IMR-90 (cell line): ENCODE measurements at regions not wholly inside any gene's neighbourhood (a gene's known extent, or its start where the extent isn't known, plus 50 kb on each side); places are given as distances from the start of the nearest gene placed in this dataset.

Experiments
- ATAC-seq: fragments of 200-7000 bp; cut with Tn5 transposase; 2 replicates; pipeline ENCODE4 v1.9.1; 2020; ENCODE audit warnings: low read depth, mild to moderate bottlenecking, moderate library complexity
- BruUV-seq: library from RNA; stranded (reverse); fragments of 400-500 nt; replicated peaks from 2 replicates; lab custom pipeline; 2021; lab: Mats Ljungman, UMichigan
- CTCF ChIA-PET: fragments of 300-600 bp; formaldehyde crosslinking; extraction: SDS; loops from one replicate; lab custom pipeline; 2021; ENCODE audit warnings: antibody characterized with exemption; lab: Yijun Ruan, JAX
- POLR2A ChIA-PET: fragments of 300-600 bp; sonication (Branson Sonifier 250); formaldehyde crosslinking; loops from one replicate; lab custom pipeline; 2022; ENCODE audit warnings: antibody characterized with exemption; ENCODE audit not compliant: unreplicated experiment; lab: Charles Lee
- DNase-seq: peaks from one replicate; pipeline ENCODE4 v3.0.0; 2013
- H2AFZ ChIP-seq: replicated peaks from 2 replicates; pipeline ENCODE3; 2013; ENCODE audit warnings: low read length, mild to moderate bottlenecking; ENCODE audit not compliant: poor library complexity
- H2AK5ac ChIP-seq: 2 replicates; pipeline ENCODE4 v1.6.1; 2013; ENCODE audit warnings: low read depth, low read length, inconsistent platforms
- H2AK9ac ChIP-seq: replicated peaks from 2 replicates; pipeline ENCODE3; 2013; ENCODE audit warnings: mild to moderate bottlenecking, low read depth, low read length, moderate library complexity; ENCODE audit not compliant: poor library complexity
- H2BK120ac ChIP-seq: 2 replicates; pipeline ENCODE4 v1.6.1; 2013; ENCODE audit warnings: low read depth, low read length, inconsistent platforms
- H2BK15ac ChIP-seq: 3 replicates; pipeline ENCODE4 v1.6.1; 2013; ENCODE audit warnings: low read depth, low read length, inconsistent platforms
- H2BK20ac ChIP-seq: 2 replicates; pipeline ENCODE4 v1.6.1; 2013; ENCODE audit warnings: low read depth, mild to moderate bottlenecking, inconsistent platforms, low read length, moderate library complexity
- H2BK5ac ChIP-seq: 2 replicates; pipeline ENCODE4 v1.6.1; 2013; ENCODE audit warnings: mild to moderate bottlenecking, low read depth, low read length, inconsistent platforms; ENCODE audit not compliant: poor library complexity, severe bottlenecking
- H3K14ac ChIP-seq: replicated peaks from 2 replicates; pipeline ENCODE4 v1.6.1; 2013; ENCODE audit warnings: low read depth, low read length, inconsistent platforms
- H3K18ac ChIP-seq: 2 replicates; pipeline ENCODE4 v1.6.1; 2013; ENCODE audit warnings: low read depth, low read length, control low read depth
- H3K23ac ChIP-seq: 2 replicates; pipeline ENCODE4 v1.6.1; 2013; ENCODE audit warnings: low read depth, low read length, inconsistent platforms
- H3K27ac ChIP-seq: 2 replicates; pipeline ENCODE4 v1.5.1; 2013; ENCODE audit warnings: mild to moderate bottlenecking, control low read depth, low read length; ENCODE audit not compliant: insufficient read depth
- H3K27me3 ChIP-seq: 2 replicates; pipeline ENCODE4 v1.6.1; 2013; ENCODE audit warnings: low read length; ENCODE audit not compliant: control insufficient read depth, insufficient read depth
- H3K36me3 ChIP-seq: 2 replicates; pipeline ENCODE4 v1.6.1; 2013; ENCODE audit warnings: low read length, mixed read lengths; ENCODE audit not compliant: control insufficient read depth, insufficient read depth
- H3K4ac ChIP-seq: 2 replicates; pipeline ENCODE4 v1.6.1; 2013; ENCODE audit warnings: low read depth, low read length, inconsistent platforms
- H3K4me1 ChIP-seq: 2 replicates; pipeline ENCODE4 v1.6.1; 2013; ENCODE audit warnings: low read length, mixed read lengths; ENCODE audit not compliant: control insufficient read depth, insufficient read depth
- H3K4me2 ChIP-seq: 2 replicates; pipeline ENCODE4 v1.6.1; 2013; ENCODE audit warnings: low read depth, mild to moderate bottlenecking, control low read depth, low read length, moderate library complexity
- H3K4me3 ChIP-seq: 2 replicates; pipeline ENCODE4 v1.5.1; 2013; ENCODE audit warnings: low read depth, mild to moderate bottlenecking, control low read depth, low read length, moderate library complexity; ENCODE audit not compliant: insufficient read depth
- H3K56ac ChIP-seq: 2 replicates; pipeline ENCODE4 v1.6.1; 2013; ENCODE audit warnings: low read length, inconsistent platforms; ENCODE audit not compliant: insufficient read depth; ENCODE audit errors: extremely low read depth
- H3K79me1 ChIP-seq, 2 experiments: 2 replicates each; pipeline ENCODE4 v1.6.1; 2013; ENCODE audit warnings: low read length in 2 of 2, inconsistent platforms in 1 of 2, low read depth in 1 of 2
- H3K9ac ChIP-seq: 2 replicates; pipeline ENCODE4 v1.6.1; 2013; ENCODE audit warnings: low read depth, low read length, control low read depth
- H3K9me1 ChIP-seq: 2 replicates; pipeline ENCODE4 v1.6.1; 2013; ENCODE audit warnings: low read length, inconsistent platforms; ENCODE audit not compliant: insufficient read depth
- H3K9me3 ChIP-seq: 2 replicates; pipeline ENCODE4 v1.6.1; 2013; ENCODE audit warnings: low read length; ENCODE audit not compliant: control insufficient read depth, insufficient read depth
- H4K20me1 ChIP-seq: 2 replicates; pipeline ENCODE4 v1.6.1; 2013; ENCODE audit warnings: low read length, inconsistent platforms; ENCODE audit not compliant: insufficient read depth
- H4K5ac ChIP-seq: 2 replicates; pipeline ENCODE4 v1.6.1; 2013; ENCODE audit warnings: mild to moderate bottlenecking, low read depth, low read length, control low read depth
- H4K8ac ChIP-seq, 2 experiments: 2 replicates each; pipeline ENCODE4 v1.6.1; 2013; ENCODE audit warnings: low read depth in 2 of 2, low read length in 2 of 2, control low read depth in 1 of 2, inconsistent platforms in 1 of 2
- H4K91ac ChIP-seq: 2 replicates; pipeline ENCODE4 v1.6.1; 2013; ENCODE audit warnings: low read depth, low read length, inconsistent platforms; ENCODE audit not compliant: insufficient read depth
- BHLHE40 ChIP-seq: fragments of 150-350 bp; IDR thresholded peaks from 2 replicates; pipeline ENCODE4 v1.6.1; 2016; ENCODE audit warnings: mild to moderate bottlenecking, low read depth, low read length
- CEBPB ChIP-seq: IDR thresholded peaks from 2 replicates; pipeline ENCODE4 v1.6.1; 2012; ENCODE audit warnings: low read depth, low read length, improper control_type of control experiment
- CHD1 ChIP-seq: IDR thresholded peaks from 2 replicates; pipeline ENCODE4 v1.6.1; 2012; ENCODE audit warnings: low read depth, low read length, improper control_type of control experiment
- FOS ChIP-seq: fragments of 150-350 bp; IDR thresholded peaks from 2 replicates; pipeline ENCODE4 v1.6.1; 2016; ENCODE audit warnings: low read depth, low read length
- MAFK ChIP-seq: IDR thresholded peaks from 2 replicates; pipeline ENCODE4 v1.6.1; 2012; ENCODE audit warnings: low read depth, low read length, improper control_type of control experiment
- MAZ ChIP-seq: IDR thresholded peaks from 2 replicates; pipeline ENCODE4 v1.6.1; 2012; ENCODE audit warnings: low read depth, mild to moderate bottlenecking, low read length, improper control_type of control experiment, moderate library complexity, borderline replicate concordance
- MXI1 ChIP-seq: IDR thresholded peaks from 2 replicates; pipeline ENCODE4 v1.6.1; 2012; ENCODE audit warnings: low read depth, mild to moderate bottlenecking, low read length, moderate library complexity, borderline replicate concordance
- NFE2L2 ChIP-seq: fragments of 150-350 bp; IDR thresholded peaks from 2 replicates; pipeline ENCODE4 v1.6.1; 2016; ENCODE audit warnings: low read depth, mild to moderate bottlenecking, low read length
- POLR2A ChIP-seq: IDR thresholded peaks from 2 replicates; pipeline ENCODE4 v1.6.1; 2012; ENCODE audit warnings: mild to moderate bottlenecking, low read depth, low read length
- RCOR1 ChIP-seq: IDR thresholded peaks from 2 replicates; pipeline ENCODE4 v1.6.1; 2012; ENCODE audit warnings: mild to moderate bottlenecking, low read length, improper control_type of control experiment; ENCODE audit not compliant: insufficient replicate concordance
- RFX5 ChIP-seq: IDR thresholded peaks from 2 replicates; pipeline ENCODE4 v1.8.0; 2012; ENCODE audit warnings: low read depth, mild to moderate bottlenecking, low read length, moderate library complexity
- SMC3 ChIP-seq: fragments of 150-350 bp; IDR thresholded peaks from 2 replicates; pipeline ENCODE4 v1.6.1; 2016; ENCODE audit warnings: low read depth, mild to moderate bottlenecking, antibody characterized with exemption, low read length, moderate library complexity
- WGBS, 2 experiments: methylation state at CpG; one replicate each; pipeline versions ENCODE4 v1.1.5 to v1.1.7; 2013; ENCODE audit warnings: missing lambda C conversion rate in 2 of 2; ENCODE audit not compliant: insufficient read length in 1 of 2; ENCODE audit errors: extremely low coverage in 2 of 2; 5-methylcytosine and 5-hydroxymethylcytosine counted together
- dilution Hi-C: fragments of 300-500 bp; cut with HindIII; formaldehyde crosslinking; loops from one replicate; pipeline ENCODE4 v1.14.3; 2018; ENCODE audit warnings: low sequenced_read_pairs; ENCODE audit not compliant: unreplicated experiment
- in situ Hi-C: fragments of 300-500 bp; cut with MboI; formaldehyde crosslinking; loops from 3 replicates; pipeline ENCODE4 v1.14.3; 2019; ENCODE audit warnings: low sequenced_read_pairs, inconsistent platforms, mixed read lengths
- intact Hi-C: fragments of 100-400 bp; cut with micrococcal nuclease; formaldehyde crosslinking; loops from 2 replicates; pipeline ENCODE4 v1.10.0; 2022
- TF ChIP-seq, protein P1 (sequence below): conservative IDR thresholded peaks from 2 replicates; pipeline ENCODE4 v1.5.1; 2012; ENCODE audit warnings: mild to moderate bottlenecking, low read depth, low read length, improper control_type of control experiment
- TF ChIP-seq, protein P2 (sequence below): fragments of 150-350 bp; IDR thresholded peaks from 2 replicates; pipeline ENCODE4 v1.6.1; 2016; ENCODE audit warnings: low read depth, mild to moderate bottlenecking, low read length, moderate library complexity, borderline replicate concordance

DNA sequence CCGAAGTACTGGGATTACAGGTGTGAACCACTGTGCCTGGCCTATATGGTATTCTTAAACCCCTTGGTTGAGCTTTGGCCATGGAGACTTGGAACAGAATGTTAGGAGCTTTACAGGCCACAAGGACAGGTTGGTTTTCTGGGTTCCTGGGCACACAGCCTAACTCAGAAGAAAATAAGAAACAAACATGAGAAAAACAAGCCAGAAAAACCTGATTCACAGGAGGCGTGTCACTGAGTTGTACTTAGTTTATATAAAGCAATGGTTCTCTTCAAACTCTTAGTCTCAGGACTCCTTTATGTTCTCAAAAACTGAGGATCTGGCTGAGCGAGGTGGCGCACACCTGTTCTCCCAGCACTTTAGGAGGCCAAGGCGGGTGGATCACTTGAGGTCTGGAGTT, 125.1 kb upstream of the SPATA13 start:
- in situ Hi-C loops (no loop called here), intact Hi-C loops (no loop called here), dilution Hi-C loops (no loop called here)
- Histone ChIP-seq H3K27me3 (no peaks in the 10 kb centered on the region), H3K14ac (peak overlapping the region; percentile 54; the same call in 1 of the 2 replicates), H3K4ac (peak overlapping the region; percentile 71), H3K9ac (no peak overlapping the region), H4K20me1 (no peaks in the 10 kb centered on the region), H3K56ac (no peak overlapping the region), H3K4me1 (peaks cover 31% of the 10 kb centered on the region), H3K4me2 (no peak overlapping the region), H3K27ac (no peak overlapping the region; the same call in 1 of the 2 replicates), H2AK9ac (no peak overlapping the region), H2BK20ac (peak overlapping the region; percentile 80), H2BK5ac (no peak overlapping the region), H4K8ac (peak overlapping the region in 1 of 2 experiments; percentile 59; a peak in 1 of 4 replicates), H3K18ac (peak overlapping the region; percentile 80), H3K79me1 (peaks cover 0 to 4% of the 10 kb centered on the region in 2 experiments; a peak in 1 of 4 replicates), H2BK120ac (peak overlapping the region; percentile 66), H3K23ac (no peak overlapping the region), H4K5ac (peak overlapping the region; percentile 65), H3K4me3 (no peak overlapping the region), H2BK15ac (peak overlapping the region; percentile 93; the same call in 2 of the 3 replicates), H3K9me1 (peaks cover 24% of the 10 kb centered on the region), H2AK5ac (peak overlapping the region; percentile 52), H4K91ac (peak overlapping the region; percentile 61), H3K9me3 (no peaks in the 10 kb centered on the region), H2AFZ (no peak overlapping the region), H3K36me3 (no peaks in the 10 kb centered on the region)
- ChIA-PET POLR2A (no interaction called here), CTCF (no interaction called here)
- ATAC-seq (no peak), DNase-seq (no peak)
- BruUV-seq, result no TSS peak
- 100% methylated on average over 1 of the region's 5 CpGs; no CpG with 5 or more reads in 1 of the 2 experiments for WGBS, 2 experiments
- TF ChIP-seq NFE2L2, result no peak
- TF ChIP-seq MAZ, result no peak
- TF ChIP-seq FOS, result no peak
- TF ChIP-seq RCOR1, result no peak
- no peak for TF ChIP-seq MXI1
- TF ChIP-seq, protein P1, sequence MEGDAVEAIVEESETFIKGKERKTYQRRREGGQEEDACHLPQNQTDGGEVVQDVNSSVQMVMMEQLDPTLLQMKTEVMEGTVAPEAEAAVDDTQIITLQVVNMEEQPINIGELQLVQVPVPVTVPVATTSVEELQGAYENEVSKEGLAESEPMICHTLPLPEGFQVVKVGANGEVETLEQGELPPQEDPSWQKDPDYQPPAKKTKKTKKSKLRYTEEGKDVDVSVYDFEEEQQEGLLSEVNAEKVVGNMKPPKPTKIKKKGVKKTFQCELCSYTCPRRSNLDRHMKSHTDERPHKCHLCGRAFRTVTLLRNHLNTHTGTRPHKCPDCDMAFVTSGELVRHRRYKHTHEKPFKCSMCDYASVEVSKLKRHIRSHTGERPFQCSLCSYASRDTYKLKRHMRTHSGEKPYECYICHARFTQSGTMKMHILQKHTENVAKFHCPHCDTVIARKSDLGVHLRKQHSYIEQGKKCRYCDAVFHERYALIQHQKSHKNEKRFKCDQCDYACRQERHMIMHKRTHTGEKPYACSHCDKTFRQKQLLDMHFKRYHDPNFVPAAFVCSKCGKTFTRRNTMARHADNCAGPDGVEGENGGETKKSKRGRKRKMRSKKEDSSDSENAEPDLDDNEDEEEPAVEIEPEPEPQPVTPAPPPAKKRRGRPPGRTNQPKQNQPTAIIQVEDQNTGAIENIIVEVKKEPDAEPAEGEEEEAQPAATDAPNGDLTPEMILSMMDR, result no peak
- no peak for TF ChIP-seq SMC3
- TF ChIP-seq, protein P2, sequence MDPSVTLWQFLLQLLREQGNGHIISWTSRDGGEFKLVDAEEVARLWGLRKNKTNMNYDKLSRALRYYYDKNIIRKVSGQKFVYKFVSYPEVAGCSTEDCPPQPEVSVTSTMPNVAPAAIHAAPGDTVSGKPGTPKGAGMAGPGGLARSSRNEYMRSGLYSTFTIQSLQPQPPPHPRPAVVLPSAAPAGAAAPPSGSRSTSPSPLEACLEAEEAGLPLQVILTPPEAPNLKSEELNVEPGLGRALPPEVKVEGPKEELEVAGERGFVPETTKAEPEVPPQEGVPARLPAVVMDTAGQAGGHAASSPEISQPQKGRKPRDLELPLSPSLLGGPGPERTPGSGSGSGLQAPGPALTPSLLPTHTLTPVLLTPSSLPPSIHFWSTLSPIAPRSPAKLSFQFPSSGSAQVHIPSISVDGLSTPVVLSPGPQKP, result no peak
- TF ChIP-seq RFX5, result no peak
- no peak for TF ChIP-seq BHLHE40
- no peak for TF ChIP-seq CEBPB
- TF ChIP-seq POLR2A, result no peak
- no peak for TF ChIP-seq CHD1
- TF ChIP-seq MAFK, result no peak
